ENCODE measurements at regions not wholly inside any gene's neighbourhood (a gene's known extent, or its start where the extent isn't known, plus 50 kb on each side); places are given as distances from the start of the nearest gene placed in this dataset.

DNA sequence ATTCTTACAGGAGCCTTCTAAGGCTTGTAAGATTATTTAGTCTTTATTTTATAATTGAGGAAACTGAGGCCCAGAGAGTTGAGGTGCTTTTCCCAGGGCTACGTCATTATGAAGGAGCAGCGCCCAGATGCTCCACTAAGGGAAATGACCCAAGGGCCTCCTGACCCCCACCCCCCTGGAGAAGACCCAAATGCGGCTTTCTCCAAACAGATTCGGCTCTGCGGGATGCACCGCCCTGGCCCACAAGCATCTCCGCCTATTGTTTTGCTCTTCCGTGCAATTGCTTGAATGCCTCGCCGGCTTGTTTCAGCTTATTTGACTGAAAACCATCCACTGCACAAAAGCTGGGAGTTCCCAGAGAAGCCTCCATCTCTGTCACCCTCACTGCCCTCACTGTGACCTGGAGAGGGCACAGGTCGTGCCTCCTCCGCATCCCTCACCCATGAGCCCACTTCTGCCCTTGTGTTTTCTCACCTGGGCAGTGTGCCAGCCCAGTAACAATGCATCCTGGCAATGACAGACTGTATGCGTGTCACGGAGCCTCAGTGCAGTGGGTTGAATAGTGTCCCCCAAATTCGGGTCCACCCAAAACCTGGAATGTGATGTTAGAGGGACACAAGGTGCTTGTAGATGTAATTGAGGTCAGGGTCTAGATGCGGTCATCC, 790.2 kb downstream of the TBC1D22A start:
- DNase-seq: no peak

DNA sequence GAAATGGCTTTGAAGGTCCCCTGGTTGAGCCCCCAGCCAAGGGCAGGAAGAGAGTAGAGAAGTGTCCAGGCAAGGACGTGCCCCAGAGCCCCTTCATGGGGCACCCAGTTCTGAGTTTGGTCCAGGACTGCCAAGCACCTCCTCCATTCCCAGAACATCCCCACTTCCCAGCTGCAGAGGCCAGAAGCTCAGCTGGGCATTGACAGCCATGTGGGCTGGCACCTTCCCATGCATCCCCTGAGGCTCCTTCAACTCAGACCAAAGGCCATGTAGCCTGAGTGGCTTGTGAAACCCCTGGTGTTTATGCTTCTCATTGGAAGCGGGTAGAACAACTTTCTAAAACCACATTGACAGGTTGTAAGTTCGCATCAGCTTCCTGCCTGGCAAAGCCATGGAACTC, 789.6 kb downstream of the TBC1D22A start:
- DNase-seq: no peak

DNA sequence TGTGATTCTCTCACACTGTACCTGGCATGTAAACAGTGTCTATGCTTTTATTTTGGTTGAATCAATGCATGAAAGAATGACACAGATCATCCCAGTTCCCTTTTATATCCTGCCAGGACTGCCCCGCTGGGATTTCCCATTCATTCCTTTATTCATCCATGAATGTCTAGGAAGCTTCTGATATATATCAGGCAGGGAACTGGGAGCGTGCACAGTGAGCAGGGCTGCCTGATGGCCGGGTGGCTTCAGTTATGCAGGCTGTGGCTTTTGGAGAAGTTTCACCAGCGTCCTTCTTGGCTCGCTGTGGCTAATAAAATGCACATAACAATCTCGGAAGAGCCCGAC, 789.0 kb downstream of the TBC1D22A start:
- no peak for DNase-seq

DNA sequence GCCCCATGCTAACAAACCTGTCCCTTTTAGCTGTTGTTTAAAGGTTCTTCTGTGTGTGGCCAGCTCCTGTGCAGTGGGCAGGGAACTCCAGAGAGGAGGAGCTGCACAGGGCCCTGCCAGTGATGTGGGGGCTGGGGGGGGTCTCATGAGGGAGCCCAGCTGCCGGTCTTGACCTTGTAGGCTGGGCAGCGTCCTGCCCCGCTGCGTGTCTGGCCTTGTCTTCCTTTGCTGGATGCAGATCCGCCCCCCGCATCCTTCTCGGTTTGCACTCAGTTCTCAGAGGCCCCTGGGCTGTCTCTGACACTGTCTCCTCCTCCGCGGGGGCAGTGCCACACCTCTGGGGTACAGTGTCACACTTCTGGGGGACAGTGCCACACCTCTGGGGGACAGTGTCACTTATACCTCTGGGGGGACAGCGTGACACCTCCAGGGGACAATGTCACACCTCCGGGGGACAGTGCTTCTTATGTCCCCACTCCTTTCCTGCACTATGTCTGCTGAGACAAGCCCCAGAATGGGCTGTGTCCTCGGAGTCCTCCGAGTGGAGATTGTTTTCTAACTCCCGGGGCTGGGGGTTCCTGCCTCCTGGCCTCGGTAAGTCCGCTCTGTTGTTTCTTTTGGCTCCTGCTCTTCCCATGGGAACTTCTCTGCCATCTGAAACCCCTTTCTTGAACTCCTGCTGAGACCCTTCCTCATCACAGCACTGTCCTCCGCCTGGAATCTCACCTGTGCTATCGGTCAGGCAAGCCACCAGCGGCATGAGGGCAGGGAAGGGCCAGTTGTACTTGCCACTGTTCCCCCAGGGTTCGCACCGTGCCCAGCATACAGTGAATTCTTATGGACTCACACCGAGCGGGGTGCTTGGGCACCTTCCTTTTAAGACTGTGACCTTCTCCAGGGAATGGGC, 788.3 kb downstream of the TBC1D22A start:
- no peak for DNase-seq

DNA sequence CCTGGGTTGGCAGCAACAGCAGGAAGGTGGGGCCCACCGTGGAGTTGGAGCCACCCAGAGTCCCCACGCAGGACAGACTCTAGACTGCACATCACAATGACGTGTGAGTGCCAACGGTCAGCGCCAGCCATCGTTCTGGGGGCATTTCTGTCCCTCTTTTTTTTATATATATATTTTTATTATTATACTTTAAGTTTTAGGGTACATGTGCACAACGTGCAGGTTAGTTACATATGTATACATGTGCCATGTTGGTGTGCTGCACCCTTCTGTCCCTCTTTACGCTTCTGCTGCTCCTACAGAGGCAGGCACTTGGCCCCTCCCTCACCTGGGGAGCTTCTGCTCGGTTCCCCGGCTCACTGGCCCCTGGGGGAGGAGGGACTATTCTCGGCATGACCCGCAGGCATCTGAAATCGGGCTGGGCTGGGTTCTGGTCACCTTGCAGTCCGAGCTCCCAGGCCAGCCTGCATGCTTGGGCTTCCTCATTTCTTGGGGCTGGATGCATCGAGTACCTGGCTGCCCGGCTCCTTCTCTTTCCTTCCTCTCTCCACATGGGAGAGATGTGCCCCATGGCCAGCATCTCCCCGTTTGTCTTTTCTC, 787.4 kb downstream of the TBC1D22A start:
- no peak for DNase-seq

DNA sequence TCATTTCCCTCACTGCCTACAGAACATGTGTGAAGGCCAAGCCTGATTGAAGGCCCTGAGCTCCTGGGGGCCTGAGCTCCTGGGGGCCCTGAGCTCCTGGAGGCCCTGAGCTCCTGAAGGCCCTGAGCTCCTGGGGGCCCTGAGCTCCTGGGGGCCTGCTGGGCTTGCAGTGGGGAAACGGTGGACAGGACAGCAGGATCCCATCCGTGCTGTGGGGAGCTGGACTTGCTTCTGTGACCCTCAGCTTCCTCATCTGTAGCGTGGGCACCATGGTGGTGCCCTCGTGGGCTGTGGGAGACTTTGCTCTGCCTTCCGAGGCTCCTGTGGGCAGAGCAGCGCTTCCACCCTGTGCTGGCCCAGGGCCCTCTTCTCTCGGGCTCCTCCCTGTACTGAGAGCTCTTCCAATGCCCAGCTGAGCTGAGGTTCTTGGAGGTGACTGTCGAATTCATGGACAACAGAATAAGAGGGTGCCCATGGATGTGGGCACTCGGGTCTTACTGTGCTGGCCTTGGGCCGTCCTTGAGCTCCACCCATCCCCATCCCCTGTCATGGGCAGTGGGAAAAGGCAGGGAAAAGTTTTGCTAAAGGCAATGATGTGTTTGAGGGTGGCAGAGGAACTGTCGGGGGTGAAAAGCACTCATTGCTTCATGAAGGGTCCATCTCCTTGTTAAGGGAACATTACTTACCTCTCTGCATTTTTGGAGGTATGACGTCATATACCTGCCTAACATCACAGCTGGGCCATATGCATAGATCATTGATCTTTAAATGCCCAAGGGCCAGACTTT, 786.7 kb downstream of the TBC1D22A start:
- DNase-seq: no peak

DNA sequence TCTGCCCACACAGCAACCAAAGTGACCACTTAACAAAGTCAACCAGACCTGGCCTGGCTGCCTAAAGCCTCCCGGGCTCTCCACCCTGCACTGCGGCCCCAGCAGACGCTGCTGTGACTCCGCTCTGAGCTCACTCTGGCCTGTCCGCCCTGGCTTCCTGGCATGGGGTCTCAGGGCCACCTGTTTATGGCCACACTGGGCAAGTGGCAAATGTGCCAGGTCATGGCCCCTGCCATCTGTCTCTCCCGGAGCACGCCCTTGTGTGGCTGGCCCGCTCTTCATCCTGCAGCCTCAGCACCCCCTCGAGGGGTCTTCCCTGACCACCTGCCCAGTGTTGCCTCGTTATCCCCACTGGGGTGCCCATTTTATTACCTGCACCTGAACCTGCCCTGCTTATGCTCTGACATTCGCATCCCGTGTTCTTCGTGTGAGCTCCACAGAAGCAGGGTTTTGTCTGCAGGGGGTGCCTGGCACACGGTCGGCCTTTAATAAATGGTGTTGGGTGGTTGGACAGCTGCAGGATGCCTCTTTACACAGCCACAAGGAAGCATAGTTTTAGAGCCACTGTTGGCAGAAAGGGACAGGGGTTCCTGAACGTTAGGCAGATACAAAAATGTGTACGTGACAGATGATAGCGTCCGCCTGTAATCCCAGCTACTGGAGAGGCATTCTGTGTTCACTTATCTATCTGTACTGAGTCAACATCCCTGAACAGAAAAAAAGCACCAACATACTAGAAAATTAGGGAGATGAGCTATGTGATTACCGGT, 785.6 kb downstream of the TBC1D22A start:
- DNase-seq: no peak

DNA sequence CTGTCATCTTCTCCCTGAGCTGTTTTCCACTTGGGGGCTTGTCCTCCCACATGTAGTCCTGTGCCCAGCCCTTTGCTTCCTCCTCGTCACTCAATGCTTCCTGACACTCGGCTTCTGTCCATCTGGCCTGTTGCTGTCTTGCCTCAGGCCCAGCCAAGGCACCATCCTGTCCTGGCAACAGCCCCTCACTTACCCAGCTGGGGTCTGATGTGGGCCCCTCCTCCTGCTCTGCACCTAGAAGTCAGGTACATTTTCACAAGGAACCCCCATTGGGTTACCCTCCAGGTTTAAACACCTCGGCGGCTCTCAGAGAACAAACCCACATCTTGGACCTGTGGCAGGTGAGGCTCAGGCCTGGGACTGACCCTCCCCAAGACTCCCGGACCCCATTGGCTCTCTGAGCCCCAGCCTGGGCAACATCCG, 784.8 kb downstream of the TBC1D22A start:
- no peak for DNase-seq

DNA sequence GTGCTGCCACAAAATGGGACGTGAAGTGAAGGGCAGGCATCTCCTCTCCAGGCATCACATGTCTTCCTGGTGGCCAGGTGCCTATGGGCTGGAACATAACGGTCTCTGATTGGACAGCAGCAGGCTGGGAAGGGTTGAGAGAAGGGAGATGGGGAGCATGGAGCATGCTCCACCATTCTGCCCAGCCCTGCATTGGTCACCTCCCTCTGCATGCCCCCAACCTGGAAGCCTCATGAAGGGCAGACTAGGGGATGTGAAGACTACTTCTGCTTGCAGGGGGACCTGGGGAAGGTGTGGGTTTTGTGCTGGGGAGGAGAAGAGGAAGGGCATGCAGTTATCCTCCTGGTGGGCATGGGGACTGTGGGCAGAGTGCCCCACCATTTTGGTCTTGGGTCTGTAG, 782.2 kb downstream of the TBC1D22A start:
- DNase-seq: no peak

DNA sequence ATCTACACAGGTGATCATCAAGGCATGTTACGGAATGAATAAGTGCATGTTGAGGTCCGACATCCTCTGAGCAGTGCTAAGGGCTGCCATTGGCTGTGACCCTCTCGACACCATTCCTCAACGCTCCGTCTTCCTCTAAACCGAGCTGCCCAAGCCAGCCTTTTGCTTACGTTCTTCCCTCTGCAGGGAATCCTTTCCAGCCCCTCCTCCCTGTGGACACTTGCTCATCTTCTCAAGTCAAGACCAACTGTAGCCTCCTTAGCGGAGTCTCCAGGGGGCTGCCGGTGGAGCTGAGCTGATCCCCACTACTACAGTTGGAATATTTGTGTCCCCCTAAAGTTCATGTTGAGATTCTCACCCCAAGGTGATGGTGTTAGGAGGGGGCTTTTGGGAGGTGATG, 781.0 kb downstream of the TBC1D22A start:
- no peak for DNase-seq

DNA sequence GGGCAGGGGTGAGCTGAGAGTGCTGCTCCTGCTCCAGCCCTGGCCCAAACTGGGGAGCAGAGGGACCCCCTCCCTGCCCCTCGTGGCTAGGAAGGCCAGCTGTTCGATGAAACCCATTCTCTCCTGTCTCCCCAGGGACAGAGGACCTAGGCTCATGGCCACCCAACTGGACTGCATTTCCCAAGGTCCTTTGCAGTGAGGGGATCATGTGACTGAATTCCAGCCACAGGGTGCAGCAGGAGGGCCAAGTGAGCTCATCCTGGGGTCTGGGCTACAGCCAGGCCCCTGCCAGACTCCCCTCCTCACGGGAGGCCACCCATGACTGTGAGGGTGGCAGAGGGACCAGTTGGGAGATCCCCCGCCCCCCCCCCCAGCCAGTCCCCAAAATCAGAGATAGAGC, 777.6 kb downstream of the TBC1D22A start:
- DNase-seq: no peak

DNA sequence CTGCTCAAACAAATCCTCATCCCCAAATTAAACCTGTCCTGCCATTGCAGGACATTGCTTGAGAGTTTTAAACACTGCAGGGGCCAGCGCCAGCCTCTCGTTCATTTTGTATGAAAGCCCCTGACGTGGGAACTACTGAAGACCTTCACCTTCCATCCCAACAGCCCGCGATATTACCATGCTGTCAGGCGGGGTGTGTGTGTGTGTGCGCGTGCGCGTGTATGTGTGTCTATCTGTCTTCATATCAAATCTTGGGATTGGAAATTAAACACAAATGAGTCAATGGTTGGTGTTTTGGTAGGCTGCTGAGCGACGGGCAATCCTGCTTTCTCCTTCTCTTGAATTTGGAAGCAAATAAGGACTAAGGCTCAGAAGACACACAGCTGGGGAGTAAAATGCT, 776.9 kb downstream of the TBC1D22A start:
- DNase-seq: no peak

DNA sequence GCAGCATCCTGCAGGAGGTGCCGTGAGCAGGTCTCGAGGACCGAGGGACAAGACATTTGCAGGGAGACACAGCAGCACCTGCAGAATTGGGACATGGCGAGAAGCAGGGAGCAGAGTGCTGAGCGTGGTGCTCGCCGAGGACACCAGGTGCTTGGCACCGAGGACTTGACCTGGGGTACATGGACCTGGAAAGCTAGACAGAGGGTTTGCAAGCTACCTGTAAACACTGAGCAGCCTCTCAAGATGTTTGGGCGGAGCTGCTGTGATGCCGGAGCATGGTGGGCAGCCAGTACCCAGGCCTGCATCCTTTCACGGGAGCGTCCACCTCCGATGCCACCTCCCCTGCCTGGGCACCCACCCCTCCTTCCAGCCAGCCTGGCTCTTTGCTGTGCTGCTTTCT, 773.2 kb downstream of the TBC1D22A start:
- no peak for DNase-seq

DNA sequence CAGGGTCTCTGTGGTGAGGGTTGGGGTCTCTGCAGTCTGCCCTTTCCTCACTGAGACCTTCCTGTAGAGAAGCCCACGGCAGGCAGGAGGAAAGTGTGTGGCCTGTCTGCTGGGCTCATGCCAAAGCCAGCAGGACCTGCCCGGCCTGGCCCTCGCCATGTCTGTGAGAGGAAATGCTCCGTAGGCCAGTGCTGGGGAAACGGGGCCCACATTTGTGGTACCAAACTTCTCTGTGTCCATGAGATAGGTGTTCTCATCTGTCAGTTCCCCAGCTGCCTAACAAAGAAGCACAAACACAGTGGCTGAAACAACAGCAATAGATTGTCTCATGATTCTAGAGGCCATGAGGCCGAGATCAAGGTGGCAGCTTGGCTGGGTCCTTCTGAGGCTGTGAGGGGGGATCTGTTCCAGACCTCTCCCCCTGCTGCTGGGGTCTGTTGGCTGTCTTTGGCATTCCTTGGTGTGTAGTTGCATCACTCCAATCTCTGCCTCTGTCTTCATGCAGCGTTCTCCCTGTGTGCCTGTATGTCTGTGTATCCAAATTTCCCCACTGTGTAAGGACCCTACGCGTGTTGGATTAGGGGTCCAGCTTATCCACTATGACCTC, 772.5 kb downstream of the TBC1D22A start:
- DNase-seq: no peak

DNA sequence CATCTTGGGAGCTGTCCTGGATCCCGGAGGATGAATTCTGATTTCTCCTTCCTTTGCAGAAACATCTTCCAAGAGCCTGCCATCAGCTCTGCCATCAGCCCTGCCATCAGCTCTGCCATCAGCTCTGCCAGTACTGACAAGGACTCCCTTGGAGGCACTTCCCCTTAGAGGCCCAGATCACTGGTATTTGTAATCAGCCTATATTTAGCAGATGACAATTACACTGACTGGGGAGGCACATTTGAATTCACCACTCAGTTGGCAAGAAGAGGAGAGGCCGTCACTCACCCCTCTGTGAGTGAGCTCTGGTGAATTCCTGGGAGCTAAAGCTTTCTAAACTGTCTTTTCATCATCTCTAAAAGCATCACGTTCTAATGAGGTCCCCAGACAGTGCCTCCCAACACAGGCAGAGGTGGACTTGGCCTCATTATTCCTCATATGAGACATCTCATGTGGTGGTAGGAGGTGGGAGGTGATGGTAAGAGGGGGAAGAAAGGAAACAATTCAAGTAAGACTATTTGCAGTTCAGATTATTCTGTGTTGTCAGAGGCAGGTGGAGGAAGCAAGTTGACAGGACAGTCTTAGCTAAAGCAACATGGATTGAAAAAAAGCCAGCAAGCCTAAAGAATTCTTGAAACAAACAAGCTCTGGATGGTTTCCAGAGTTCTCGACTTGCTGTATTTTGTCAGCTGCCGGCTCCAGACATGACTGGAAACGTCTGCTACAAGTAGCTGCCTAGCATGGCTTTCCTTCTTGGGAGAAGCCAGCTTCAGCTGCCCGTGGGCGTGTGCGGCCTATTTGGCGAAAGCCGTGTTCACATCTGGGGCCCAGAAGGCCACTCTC, 771.7 kb downstream of the TBC1D22A start:
- no peak for DNase-seq

DNA sequence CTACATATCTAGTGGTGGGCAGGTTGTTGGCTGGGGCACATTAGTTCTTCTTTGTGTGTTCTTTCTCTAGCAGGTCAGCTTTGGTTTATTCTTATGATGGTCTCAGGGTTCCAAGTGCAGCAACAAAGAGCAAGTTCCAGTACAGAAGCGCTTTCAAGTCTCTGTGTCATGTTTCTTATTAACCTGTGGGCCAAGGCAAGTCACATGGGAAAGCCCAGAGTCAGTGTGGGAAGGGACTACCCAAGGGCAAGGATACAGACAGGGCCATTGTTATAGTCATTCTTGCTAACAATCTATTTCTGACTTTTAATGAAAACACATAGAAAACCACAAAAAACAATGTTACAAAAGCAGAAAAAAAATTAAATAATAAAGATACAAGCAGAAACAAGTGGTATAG, 754.6 kb downstream of the TBC1D22A start:
- no peak for DNase-seq

DNA sequence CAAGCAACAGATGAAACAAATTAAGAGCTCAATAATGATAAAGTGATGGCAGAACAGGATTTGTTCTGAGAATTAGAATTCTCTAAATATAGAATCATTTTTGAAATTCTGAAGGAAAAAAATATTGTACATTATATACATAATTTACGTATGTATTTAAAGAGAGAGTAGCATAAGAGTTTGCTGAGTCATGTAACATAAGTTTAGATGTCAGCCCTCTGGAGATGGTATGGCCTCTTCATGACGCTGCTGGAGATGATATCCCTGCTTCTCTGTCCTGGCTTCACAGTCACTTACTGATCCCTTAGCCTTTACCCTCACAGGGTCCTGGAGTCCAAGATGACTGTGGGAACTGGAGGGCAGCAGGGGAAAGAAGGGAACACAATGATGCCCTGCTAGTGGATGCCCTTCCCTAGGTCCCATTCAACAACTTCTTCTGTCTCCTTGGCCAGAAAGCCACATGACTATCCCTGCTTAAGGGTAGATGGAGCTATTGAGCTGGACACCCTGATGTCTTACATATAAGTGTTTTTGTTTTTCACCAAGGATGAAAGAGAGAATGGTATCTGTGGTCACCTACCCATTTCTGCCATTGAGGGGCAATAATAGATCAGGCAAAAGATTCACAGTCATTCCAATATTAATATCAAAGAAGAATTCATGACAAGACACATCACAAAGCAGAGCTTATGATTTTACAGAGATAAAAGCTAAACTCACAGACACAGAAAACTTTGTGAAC, 753.1 kb downstream of the TBC1D22A start:
- no peak for DNase-seq

DNA sequence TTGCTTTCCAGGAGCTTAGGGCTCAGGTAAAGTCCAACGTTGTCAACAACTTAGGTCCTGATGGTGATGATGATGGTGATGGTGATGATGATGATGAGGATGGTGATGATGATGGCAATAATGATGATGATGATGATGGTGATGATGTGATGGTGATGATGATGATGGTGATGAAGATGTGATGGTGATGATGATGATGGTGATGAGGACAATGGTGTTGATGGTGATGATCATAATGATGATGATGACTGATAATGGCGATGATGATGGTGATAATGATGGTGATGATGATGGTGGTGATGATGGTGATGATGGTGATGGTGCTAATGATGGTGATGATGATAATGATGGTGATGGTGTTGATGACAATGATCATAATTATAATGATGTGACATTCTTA, 750.2 kb downstream of the TBC1D22A start:
- DNase-seq: no peak

DNA sequence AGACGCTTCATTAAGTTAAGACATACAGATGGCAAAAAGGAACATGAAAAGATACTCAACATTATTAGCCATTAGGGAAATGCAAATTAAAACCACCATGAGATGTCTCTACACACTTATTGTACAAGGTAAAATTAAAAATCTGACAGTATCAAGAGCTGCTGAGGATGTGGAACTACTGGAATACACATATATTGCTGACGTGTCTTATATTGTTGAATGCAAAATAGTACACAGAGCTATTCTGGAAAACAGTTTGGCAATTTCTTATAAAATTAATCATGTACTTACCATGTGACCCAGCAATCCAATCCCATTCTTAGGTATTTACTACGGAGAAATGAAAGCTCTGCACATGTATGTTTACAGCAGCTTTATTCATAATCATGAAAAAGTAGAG, 742.5 kb downstream of the TBC1D22A start:
- DNase-seq: no peak

DNA sequence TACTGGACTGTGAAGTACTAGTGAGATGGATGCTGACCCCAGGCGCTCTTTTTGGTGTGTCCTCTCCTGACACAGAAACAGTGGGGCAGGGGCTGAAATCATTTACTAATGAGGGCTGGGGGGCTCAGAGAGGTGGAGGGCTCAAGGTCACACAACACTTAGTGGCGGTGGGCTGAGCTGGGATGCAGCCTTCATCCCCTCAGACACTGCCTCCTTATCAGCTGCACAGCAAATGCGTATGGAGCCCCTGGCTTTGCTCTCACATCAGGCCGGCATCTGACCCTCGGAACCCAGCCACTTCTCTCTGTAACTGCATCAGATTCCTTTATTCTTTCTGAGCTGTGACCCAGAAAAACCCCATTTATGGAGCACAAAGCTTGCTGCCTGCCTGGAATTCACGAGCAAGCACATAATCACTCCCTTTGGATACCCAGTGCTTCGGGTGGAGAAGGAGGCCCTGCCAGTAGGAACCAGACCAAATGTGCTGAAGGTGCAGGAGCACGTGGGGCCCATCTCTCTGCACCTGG, 736.6 kb downstream of the TBC1D22A start:
- DNase-seq: no peak

All from NCI-H187 (cell line).